Common myeloid progenitor, CD34-positive (primary cell): ENCODE measurements at regions not wholly inside any gene's neighbourhood (a gene's known extent, or its start where the extent isn't known, plus 50 kb on each side); places are given as distances from the start of the nearest gene placed in this dataset.

ENCODE experiments used
- CTCF ChIA-PET: fragments of 350-600 bp; sonication (Branson Sonifier 250); formaldehyde crosslinking; loops from one replicate; lab custom pipeline; 2021; ENCODE audit warnings: antibody characterized with exemption; lab: Charles Lee
- POLR2A ChIA-PET: fragments of 350-600 bp; sonication (Branson Sonifier 250); formaldehyde crosslinking; loops from one replicate; lab custom pipeline; 2021; ENCODE audit warnings: antibody characterized with exemption; lab: Charles Lee
- DNase-seq, 3 donors: peaks; one replicate each; pipeline versions ENCODE4 v3.0.0 to v3.0.0-alpha.2; 2013
- H3K27ac ChIP-seq, 2 experiments: 1 replicate in 1 of 2; 2 replicates in 1 of 2; pipeline ENCODE4 v1.7.0; 2013; ENCODE audit warnings: inconsistent platforms in 2 of 2, low read length in 2 of 2, mild to moderate bottlenecking in 2 of 2, low read depth in 1 of 2, moderate library complexity in 1 of 2; ENCODE audit not compliant: severe bottlenecking in 2 of 2, insufficient read depth in 1 of 2, poor library complexity in 1 of 2
- H3K27me3 ChIP-seq, 5 experiments: replicated peaks in 2 of 5; 1 replicate in 3 of 5; 2 replicates in 2 of 5; pipeline versions ENCODE4 v1.6.1 to v1.7.0; 2013; ENCODE audit warnings: low read length in 4 of 5, mild to moderate bottlenecking in 2 of 5, moderate library complexity in 2 of 5, inconsistent platforms in 1 of 5; ENCODE audit not compliant: insufficient read depth in 5 of 5, control insufficient read depth in 4 of 5
- H3K36me3 ChIP-seq, 4 experiments: 1 replicate in 2 of 4; 2 replicates in 2 of 4; pipeline versions ENCODE4 v1.6.1 to v1.7.0; 2013; ENCODE audit warnings: low read length in 3 of 4, control low read depth in 1 of 4, mild to moderate bottlenecking in 1 of 4; ENCODE audit not compliant: control insufficient read depth in 4 of 4, insufficient read depth in 4 of 4
- H3K4me1 ChIP-seq, 4 experiments: 1 replicate in 3 of 4; 2 replicates in 1 of 4; pipeline versions ENCODE4 v1.6.1 to v1.7.1; 2013; ENCODE audit warnings: low read length in 3 of 4, mild to moderate bottlenecking in 3 of 4, control low read depth in 1 of 4, inconsistent platforms in 1 of 4, moderate library complexity in 1 of 4; ENCODE audit not compliant: control insufficient read depth in 4 of 4, insufficient read depth in 4 of 4; ENCODE audit errors: control extremely low read depth in 1 of 4
- H3K4me3 ChIP-seq, 7 experiments: 1 replicate in 4 of 7; 2 replicates in 3 of 7; pipeline versions ENCODE4 v1.5.1 to v1.7.0; 2013; ENCODE audit warnings: mild to moderate bottlenecking in 7 of 7, low read length in 6 of 7, moderate library complexity in 6 of 7, inconsistent platforms in 2 of 7, low read depth in 2 of 7, control low read depth in 1 of 7; ENCODE audit not compliant: insufficient read depth in 4 of 7, control insufficient read depth in 1 of 7; ENCODE audit errors: extremely low read depth in 1 of 7
- H3K9me3 ChIP-seq, 5 experiments: 1 replicate in 4 of 5; 2 replicates in 1 of 5; pipeline versions ENCODE4 v1.6.1 to v1.7.1; 2013; ENCODE audit warnings: low read length in 4 of 5, mild to moderate bottlenecking in 2 of 5, inconsistent platforms in 1 of 5, low read depth in 1 of 5, moderate library complexity in 1 of 5; ENCODE audit not compliant: control insufficient read depth in 4 of 5, insufficient read depth in 2 of 5; ENCODE audit errors: control extremely low read depth in 1 of 5
- WGBS: methylation state at CpG from one replicate; pipeline ENCODE4 v1.1.5; 2013; ENCODE audit not compliant: insufficient coverage; 5-methylcytosine and 5-hydroxymethylcytosine counted together

- Histone ChIP-seq H3K27ac (no peak overlapping the region), H3K4me3 (no peak overlapping the region), H3K4me1 (no peaks in the 10 kb centered on the region), H3K36me3 (no peaks in the 10 kb centered on the region), H3K9me3 (no peaks in the 10 kb centered on the region), H3K27me3 (no peaks in the 10 kb centered on the region)
- no peak for DNase-seq
- WGBS, result 100% methylated on average over 2 of the region's 2 CpGs
- POLR2A ChIA-PET, result interaction anchor here (0.5 kb wide), 1 partner anchor 41 kb away, joined by 3 read pairs; no protein-coding TSS in a partner anchor
- CTCF ChIA-PET, result no interaction called here
Measured at GRCh38 chr10:28049286-28049685, 50.4 kb upstream of the ODAD2 start.
